NCI-H2107 (cell line): ENCODE measurements at regions not wholly inside any gene's neighbourhood (a gene's known extent, or its start where the extent isn't known, plus 50 kb on each side); places are given as distances from the start of the nearest gene placed in this dataset.
"Not testable (repeated sequence)": the region's sequence is repeated elsewhere in the genome, so short reads cannot be mapped to it uniquely, and the experiment has no call there.

Source experiments
- DNase-seq: peaks from one replicate; lab custom pipeline; 2025; lab: John Stamatoyannopoulos, UW

GRCh38 chr2:235105821-235106359 is 154.1 kb downstream of the SH3BP4 start:
- no peak for DNase-seq

- DNase-seq = peak; percentile 52
Observed at GRCh38 chr2:235106874-235107639, 155.2 kb downstream of the SH3BP4 start.

DNA sequence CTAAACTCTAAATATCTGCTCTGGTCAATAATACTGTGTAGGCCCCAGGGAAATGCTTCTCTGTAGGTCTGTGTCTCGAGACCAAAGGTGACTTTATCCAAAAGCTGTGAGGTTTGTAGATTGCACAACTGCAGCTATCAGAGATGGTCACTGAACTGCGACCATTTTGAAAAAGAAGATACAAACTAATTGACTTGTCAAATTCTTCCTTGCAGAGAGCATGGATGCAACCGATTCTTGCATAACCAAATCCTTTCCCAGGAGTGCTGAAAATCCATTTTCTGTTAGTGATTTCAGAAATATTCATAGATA is 155.8 kb downstream of the SH3BP4 start:
- no peak for DNase-seq

GRCh38 chr2:235109561-235109960 is 157.7 kb downstream of the SH3BP4 start:
- not testable (repeated sequence) for DNase-seq

- DNase-seq = no peak
Observed at GRCh38 chr2:235112365-235112764, 160.5 kb downstream of the SH3BP4 start.

- no peak for DNase-seq
Observed at GRCh38 chr2:235113854-235114253, 162.0 kb downstream of the SH3BP4 start.

- no peak for DNase-seq
Observed at GRCh38 chr2:235114286-235114685, 162.5 kb downstream of the SH3BP4 start.

GRCh38 chr2:235115521-235115920 is 163.7 kb downstream of the SH3BP4 start:
- DNase-seq = no peak

GRCh38 chr2:235116885-235117492 is 165.2 kb downstream of the SH3BP4 start:
- DNase-seq = peak; percentile 68

DNA sequence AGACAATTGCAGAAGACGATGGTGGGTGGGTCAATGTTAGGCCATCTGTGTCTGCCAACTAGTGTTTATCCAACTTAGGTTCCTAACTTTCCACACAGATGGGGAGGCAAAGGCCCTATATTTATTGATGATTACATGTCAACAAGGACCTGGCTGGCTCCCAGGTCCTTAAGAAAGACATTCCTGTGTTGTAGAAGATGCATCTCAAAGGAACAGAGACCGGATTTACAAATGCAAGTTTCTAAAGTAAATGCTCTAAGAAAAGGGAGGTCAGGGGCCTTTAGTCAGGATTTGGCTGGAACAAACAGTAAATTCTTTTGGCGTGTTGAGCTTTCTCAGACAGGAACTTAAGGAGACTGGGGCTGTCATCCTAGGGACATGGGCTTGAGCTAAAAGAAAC is 175.0 kb downstream of the SH3BP4 start:
- no peak for DNase-seq

- no peak for DNase-seq
Observed at GRCh38 chr2:235127931-235128330, 176.1 kb downstream of the SH3BP4 start.

DNA sequence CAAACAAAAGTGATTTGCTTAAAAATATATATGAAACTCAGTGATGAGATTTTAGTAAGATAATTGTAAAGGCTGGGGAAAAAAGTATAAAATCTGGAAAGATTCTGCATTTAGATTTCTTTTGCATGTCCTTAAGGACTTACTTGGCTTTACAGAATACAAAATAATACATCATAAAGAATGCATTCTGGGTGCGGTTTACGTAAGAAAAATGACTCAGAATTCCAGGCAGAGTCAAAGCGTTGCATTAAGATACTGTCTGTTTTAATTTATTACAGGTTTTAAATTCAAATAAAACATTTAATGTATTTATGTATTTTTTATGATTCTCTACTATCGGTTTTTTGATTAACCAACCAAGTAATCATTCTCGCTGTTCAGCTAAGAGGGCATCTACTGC is 178.0 kb downstream of the SH3BP4 start:
- DNase-seq = no peak

GRCh38 chr2:235131334-235132305 is 179.8 kb downstream of the SH3BP4 start:
- DNase-seq = no peak

GRCh38 chr2:235132651-235133050 is 180.8 kb downstream of the SH3BP4 start:
- no peak for DNase-seq

- DNase-seq = no peak
Observed at GRCh38 chr2:235133837-235134236, 182.0 kb downstream of the SH3BP4 start.

GRCh38 chr2:235134420-235134819 is 182.6 kb downstream of the SH3BP4 start:
- no peak for DNase-seq

- no peak for DNase-seq
Observed at GRCh38 chr2:235135195-235135965, 183.6 kb downstream of the SH3BP4 start.

DNA sequence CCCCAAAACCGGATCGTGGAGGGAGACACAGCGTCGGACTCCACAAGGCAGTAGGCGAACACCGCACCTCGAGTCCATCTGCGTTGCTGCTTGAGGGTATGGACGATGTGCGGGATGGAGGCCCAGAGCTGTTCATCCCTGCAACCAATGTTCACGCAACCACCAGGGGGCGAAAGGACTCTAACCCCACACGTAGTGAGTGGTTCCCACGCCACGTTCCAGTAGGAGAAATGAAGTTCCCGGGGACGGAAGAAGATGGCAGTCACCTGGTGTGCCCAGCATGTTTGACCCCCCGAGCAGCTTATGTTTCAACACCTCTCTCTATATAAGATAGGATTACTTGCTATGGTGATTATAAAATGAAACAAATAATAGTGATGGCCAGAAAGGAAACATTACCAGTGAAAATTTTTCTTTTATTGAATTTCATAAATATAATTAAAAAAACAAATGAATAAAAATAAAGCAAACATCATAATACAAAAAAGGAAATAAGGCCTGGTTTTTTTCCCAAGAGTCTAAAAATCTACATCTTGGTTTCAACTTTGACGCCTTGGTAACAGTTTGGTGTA is 184.3 kb downstream of the SH3BP4 start:
- DNase-seq = peak; percentile 25

DNA sequence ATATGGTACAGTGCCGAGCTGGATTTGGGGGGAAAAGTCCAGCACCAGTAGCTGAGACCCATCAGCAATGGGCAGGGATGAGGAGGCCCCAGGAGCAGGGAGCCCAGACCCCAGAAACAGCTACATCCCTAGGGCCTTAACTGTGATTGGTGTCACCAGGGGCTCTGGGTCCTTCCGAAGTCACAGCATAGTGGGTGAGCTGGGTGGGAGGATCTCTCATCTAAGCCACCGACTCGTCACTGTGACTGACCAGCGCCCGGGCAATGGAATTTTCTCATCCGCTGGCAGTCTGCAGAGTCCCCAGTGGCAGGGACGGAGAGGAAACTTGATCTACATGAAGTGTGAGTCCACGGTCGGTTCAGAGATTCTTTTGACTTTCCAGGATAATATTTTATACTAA is 186.5 kb downstream of the SH3BP4 start:
- no peak for DNase-seq

GRCh38 chr2:235139956-235140800 is 188.4 kb downstream of the SH3BP4 start:
- no peak for DNase-seq

DNA sequence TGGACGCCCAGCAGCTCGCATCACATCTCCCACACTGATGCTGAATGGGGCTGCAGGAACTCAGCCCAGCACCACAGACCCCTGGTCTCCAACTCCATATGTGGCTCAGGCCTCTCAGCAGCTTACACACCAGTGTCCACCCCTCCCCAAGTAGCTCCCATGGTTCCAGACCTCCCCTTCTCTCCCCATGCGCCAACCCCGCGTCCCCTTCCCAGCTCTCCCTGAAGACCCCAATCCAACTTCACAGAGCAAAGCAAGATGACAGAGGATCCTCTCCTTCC is 188.9 kb downstream of the SH3BP4 start:
- no peak for DNase-seq
